HCT116 (cell line): ENCODE measurements at regions not wholly inside any gene's neighbourhood (a gene's known extent, or its start where the extent isn't known, plus 50 kb on each side); places are given as distances from the start of the nearest gene placed in this dataset.

Experiments
- ATAC-seq: fragments of 200-7000 bp; cut with Tn5 transposase; 2 replicates; pipeline ENCODE4 v1.9.1; 2020; ENCODE audit warnings: mild to moderate bottlenecking, moderate library complexity
- BruUV-seq: library from RNA; stranded (reverse); fragments of 400-500 nt; replicated peaks from 2 replicates; lab custom pipeline; 2021; lab: Mats Ljungman, UMichigan
- CTCF ChIA-PET: fragments of 300-600 bp; sonication (Branson Sonifier 250); formaldehyde crosslinking; loops from one replicate; lab custom pipeline; 2021; ENCODE audit warnings: antibody characterized with exemption; lab: Charles Lee
- POLR2A ChIA-PET: fragments of 300-600, 350-600 bp; sonication (Branson Sonifier 250); formaldehyde crosslinking; loops from one replicate; lab custom pipeline; 2021; ENCODE audit warnings: antibody characterized with exemption; lab: Charles Lee
- RAD21 ChIA-PET, 2 experiments: fragments of 300-600 bp; sonication (Branson Sonifier 250); formaldehyde crosslinking; loops; one replicate each; lab custom pipeline; 2023; ENCODE audit warnings: low total read pairs in 2 of 2; ENCODE audit not compliant: uncharacterized antibody in 2 of 2, unreplicated experiment in 2 of 2, low non-redundant PET in 1 of 2; lab: Charles Lee
- DNase-seq: peaks from one replicate; pipeline ENCODE4 v3.0.0-alpha.2; 2010; ENCODE audit warnings: low read depth, low spot score
- H2AFZ ChIP-seq: fragments of 200-600 bp; shearing (Covaris generic), sonication (generic); 2 replicates; pipeline ENCODE4 v1.6.1; 2017; ENCODE audit warnings: low read depth, mixed run types, mixed read lengths, antibody characterized with exemption, low read length; ENCODE audit not compliant: poor library complexity, severe bottlenecking
- H3K27ac ChIP-seq: 2 replicates; pipeline ENCODE4 v1.5.1; 2012; ENCODE audit warnings: low read depth, low read length
- H3K27me3 ChIP-seq: fragments of 200-600 bp; sonication (generic); 2 replicates; pipeline ENCODE4 v1.6.1; 2016; ENCODE audit warnings: mixed run types, low read length, mixed read lengths; ENCODE audit not compliant: insufficient read depth
- H3K36me3 ChIP-seq, 2 experiments: fragments of 200-500 bp in 1 of 2; fragments of 200-600 bp in 1 of 2; sonication (Bioruptor generic) in 1 of 2; sonication (generic) in 1 of 2; 2 replicates each; pipeline versions ENCODE4 v1.5.1 to v1.6.1; 2014 to 2016; ENCODE audit warnings: low read length in 2 of 2, inconsistent platforms in 1 of 2, mixed read lengths in 1 of 2, mixed run types in 1 of 2; ENCODE audit not compliant: insufficient read depth in 2 of 2, control insufficient read depth in 1 of 2
- H3K4me1 ChIP-seq, 2 experiments: fragments of 200-600 bp in 1 of 2; sonication (generic) in 1 of 2; 2 replicates each; pipeline versions ENCODE4 v1.5.1 to v1.6.1; 2012 to 2017; ENCODE audit warnings: low read length in 2 of 2, inconsistent platforms in 1 of 2, mild to moderate bottlenecking in 1 of 2, mixed read lengths in 1 of 2, mixed run types in 1 of 2, moderate library complexity in 1 of 2; ENCODE audit not compliant: insufficient read depth in 2 of 2, control insufficient read depth in 1 of 2
- H3K4me2 ChIP-seq: fragments of 200-600 bp; sonication (generic); 2 replicates; pipeline ENCODE4 v1.6.1; 2017; ENCODE audit warnings: mixed run types, low read length, mixed read lengths
- H3K4me3 ChIP-seq, 2 experiments: fragments of 200-600 bp in 1 of 2; sonication (generic) in 1 of 2; replicated peaks in 1 of 2; 2 replicates each; pipeline ENCODE4 v1.5.1; 2011 to 2016; ENCODE audit warnings: low read length in 2 of 2, control low read depth in 1 of 2, low read depth in 1 of 2, mild to moderate bottlenecking in 1 of 2, mixed read lengths in 1 of 2, mixed run types in 1 of 2
- H3K79me2 ChIP-seq: fragments of 200-600 bp; sonication (generic); 2 replicates; pipeline ENCODE4 v1.6.1; 2017; ENCODE audit warnings: mild to moderate bottlenecking, mixed run types, low read length, moderate library complexity, mixed read lengths; ENCODE audit not compliant: insufficient read depth
- H3K9ac ChIP-seq: fragments of 200-600 bp; sonication (generic); 2 replicates; pipeline ENCODE4 v1.6.1; 2016; ENCODE audit warnings: low read length, mixed read lengths
- H3K9me2 ChIP-seq: fragments of 200-600 bp; sonication (generic), shearing (Covaris generic); 2 replicates; pipeline ENCODE4 v1.6.1; 2017; ENCODE audit warnings: mixed run types, mild to moderate bottlenecking, moderate library complexity; ENCODE audit not compliant: insufficient read depth
- H3K9me3 ChIP-seq, 2 experiments: fragments of 200-500 bp in 1 of 2; fragments of 200-600 bp in 1 of 2; sonication (Bioruptor generic) in 1 of 2; sonication (generic) in 1 of 2; 2 replicates each; pipeline ENCODE4 v1.6.1; 2014 to 2017; ENCODE audit warnings: low read length in 2 of 2, mixed read lengths in 2 of 2, inconsistent platforms in 1 of 2, low read depth in 1 of 2, mild to moderate bottlenecking in 1 of 2, mixed run types in 1 of 2, moderate library complexity in 1 of 2; ENCODE audit not compliant: control insufficient read depth in 1 of 2, insufficient read depth in 1 of 2
- H4K20me1 ChIP-seq: fragments of 200-600 bp; sonication (generic), shearing (Covaris generic); 2 replicates; pipeline ENCODE4 v1.6.1; 2017; ENCODE audit warnings: mixed run types, mild to moderate bottlenecking, moderate library complexity; ENCODE audit not compliant: insufficient read depth
- EZH2 ChIP-seq: fragments of 200-600 bp; sonication (generic); IDR thresholded peaks from 2 replicates; pipeline ENCODE4 v1.6.1; 2017; ENCODE audit warnings: antibody characterized with exemption, mixed run types
- FOSL1 ChIP-seq: IDR thresholded peaks from 2 replicates; pipeline ENCODE4 v1.6.1; 2012; ENCODE audit warnings: low read depth
- POLR2A ChIP-seq: IDR thresholded peaks from 2 replicates; pipeline ENCODE4 v1.7.0; 2011; ENCODE audit warnings: borderline replicate concordance; ENCODE audit not compliant: insufficient read depth, insufficient read length; ENCODE audit errors: extremely low read depth
- RAD21 ChIP-seq: IDR thresholded peaks from 2 replicates; pipeline ENCODE4 v1.6.1; 2012; ENCODE audit warnings: low read depth, mild to moderate bottlenecking
- SP1 ChIP-seq: IDR thresholded peaks from 2 replicates; pipeline ENCODE4 v1.6.1; 2012; ENCODE audit warnings: low read depth
- ZFX ChIP-seq: fragments of 450-650 bp; IDR thresholded peaks from 2 replicates; pipeline ENCODE4 v1.6.1; 2017
- ZNF274 ChIP-seq: fragments of 200-500 bp; sonication (Bioruptor generic); IDR thresholded peaks from 2 replicates; pipeline ENCODE4 v1.6.1; 2014; ENCODE audit warnings: mild to moderate bottlenecking, low read depth, low read length, inconsistent platforms
- intact Hi-C: fragments of 100-400 bp; cut with micrococcal nuclease; formaldehyde crosslinking; loops from 2 replicates; pipeline ENCODE4 v1.10.0; 2022
- TF ChIP-seq, protein P1 (sequence below): IDR thresholded peaks from 2 replicates; pipeline ENCODE4 v1.6.1; 2011; ENCODE audit warnings: mild to moderate bottlenecking, low read length, moderate library complexity; ENCODE audit not compliant: insufficient replicate concordance; ENCODE audit errors: extremely low read depth
- TF ChIP-seq, protein P2 (sequence below): IDR thresholded peaks from 2 replicates; pipeline ENCODE4 v1.6.1; 2012

DNA sequence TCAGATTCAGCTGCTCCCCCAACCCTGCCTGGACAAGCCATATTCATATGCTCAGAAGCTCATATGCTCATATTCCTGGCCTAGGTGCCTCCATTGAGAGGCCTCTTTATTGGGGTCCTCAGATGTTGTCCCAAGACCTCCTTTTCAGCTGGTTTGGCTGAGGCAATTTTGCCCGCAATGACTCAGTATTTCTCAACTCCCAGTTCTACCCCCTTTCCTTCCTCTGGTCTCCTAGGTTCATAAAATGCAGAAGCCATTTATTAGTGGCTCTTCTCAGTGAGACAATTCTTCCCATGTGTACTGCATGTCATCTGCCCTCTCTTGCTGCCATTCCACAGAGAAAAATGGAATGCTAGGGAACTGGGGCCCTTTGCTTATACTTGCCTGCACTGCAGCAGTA, 110.7 kb downstream of the INHBA start:
- H3K9me3 ChIP-seq = no peaks in the 10 kb centered on the region; a peak in 1 of 4 replicates
- H3K9ac ChIP-seq = no peak overlapping the region
- H3K4me3 ChIP-seq = no peak overlapping the region
- no peak overlapping the region for H3K27ac ChIP-seq
- no peaks in the 10 kb centered on the region for H3K79me2 ChIP-seq
- no peaks in the 10 kb centered on the region for H3K9me2 ChIP-seq
- ChIA-PET CTCF (no interaction called here), POLR2A (no interaction called here), RAD21 (no interaction called here)
- no peaks in the 10 kb centered on the region for H3K36me3 ChIP-seq
- no peaks in the 10 kb centered on the region for H3K27me3 ChIP-seq
- no peak overlapping the region for H3K4me2 ChIP-seq
- intact Hi-C loops = no loop called here
- DNase-seq = no peak
- no TSS peak for BruUV-seq
- no peak for ATAC-seq
- H4K20me1 ChIP-seq = no peaks in the 10 kb centered on the region
- no peaks in the 10 kb centered on the region for H3K4me1 ChIP-seq
- TF ChIP-seq SP1 (no peak), POLR2A (no peak), ZNF274 (no peak)
- TF ChIP-seq, protein P1, sequence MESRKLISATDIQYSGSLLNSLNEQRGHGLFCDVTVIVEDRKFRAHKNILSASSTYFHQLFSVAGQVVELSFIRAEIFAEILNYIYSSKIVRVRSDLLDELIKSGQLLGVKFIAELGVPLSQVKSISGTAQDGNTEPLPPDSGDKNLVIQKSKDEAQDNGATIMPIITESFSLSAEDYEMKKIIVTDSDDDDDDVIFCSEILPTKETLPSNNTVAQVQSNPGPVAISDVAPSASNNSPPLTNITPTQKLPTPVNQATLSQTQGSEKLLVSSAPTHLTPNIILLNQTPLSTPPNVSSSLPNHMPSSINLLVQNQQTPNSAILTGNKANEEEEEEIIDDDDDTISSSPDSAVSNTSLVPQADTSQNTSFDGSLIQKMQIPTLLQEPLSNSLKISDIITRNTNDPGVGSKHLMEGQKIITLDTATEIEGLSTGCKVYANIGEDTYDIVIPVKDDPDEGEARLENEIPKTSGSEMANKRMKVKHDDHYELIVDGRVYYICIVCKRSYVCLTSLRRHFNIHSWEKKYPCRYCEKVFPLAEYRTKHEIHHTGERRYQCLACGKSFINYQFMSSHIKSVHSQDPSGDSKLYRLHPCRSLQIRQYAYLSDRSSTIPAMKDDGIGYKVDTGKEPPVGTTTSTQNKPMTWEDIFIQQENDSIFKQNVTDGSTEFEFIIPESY = no peak
- no peak overlapping the region for H2AFZ ChIP-seq

DNA sequence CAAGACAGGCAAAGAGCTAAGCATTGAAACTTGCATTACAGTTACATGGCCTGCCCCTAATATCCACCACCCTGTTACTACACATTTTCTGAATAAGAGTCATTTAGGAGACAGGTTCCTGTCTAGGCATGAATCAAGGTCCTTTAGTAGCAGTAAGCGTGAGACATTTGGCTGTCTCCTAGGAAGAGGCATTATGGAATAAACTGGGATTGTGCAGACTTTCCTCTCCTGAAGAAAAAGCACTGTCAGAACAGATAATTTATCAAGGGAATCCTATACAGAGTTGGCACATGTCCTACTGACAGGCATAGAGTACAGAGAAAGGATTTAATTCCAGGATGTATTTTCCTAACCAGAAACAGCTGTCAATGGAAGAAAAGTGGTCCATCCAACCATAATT, 111.9 kb downstream of the INHBA start:
- ChIA-PET POLR2A (no interaction called here), CTCF (no interaction called here), RAD21 (no interaction called here)
- Histone ChIP-seq H3K36me3 (no peaks in the 10 kb centered on the region), H2AFZ (no peak overlapping the region), H3K4me3 (no peak overlapping the region), H3K4me2 (no peak overlapping the region), H3K9me2 (no peaks in the 10 kb centered on the region), H3K27ac (no peak overlapping the region), H3K4me1 (no peaks in the 10 kb centered on the region), H4K20me1 (no peaks in the 10 kb centered on the region), H3K9me3 (no peaks in the 10 kb centered on the region; a peak in 1 of 4 replicates), H3K27me3 (no peaks in the 10 kb centered on the region), H3K9ac (no peak overlapping the region), H3K79me2 (no peaks in the 10 kb centered on the region)
- DNase-seq (no peak), ATAC-seq (no peak)
- TF ChIP-seq EZH2 (no peak), RAD21 (no peak), FOSL1 (no peak), SP1 (no peak), ZNF274 (no peak), POLR2A (no peak), ZFX (no peak)
- TF ChIP-seq, protein P2, sequence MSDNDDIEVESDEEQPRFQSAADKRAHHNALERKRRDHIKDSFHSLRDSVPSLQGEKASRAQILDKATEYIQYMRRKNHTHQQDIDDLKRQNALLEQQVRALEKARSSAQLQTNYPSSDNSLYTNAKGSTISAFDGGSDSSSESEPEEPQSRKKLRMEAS = no peak
- intact Hi-C loops = no loop called here
- no TSS peak for BruUV-seq
